HEK293 (cell line): ENCODE measurements at regions not wholly inside any gene's neighbourhood (a gene's known extent, or its start where the extent isn't known, plus 50 kb on each side); places are given as distances from the start of the nearest gene placed in this dataset.

ENCODE experiments used
- CTCF ChIA-PET: fragments of 350-600 bp; formaldehyde crosslinking; extraction: SDS; loops from one replicate; lab custom pipeline; 2021; ENCODE audit warnings: antibody characterized with exemption; lab: Yijun Ruan, JAX
- POLR2A ChIA-PET: fragments of 300-600 bp; formaldehyde crosslinking; extraction: SDS; loops from one replicate; lab custom pipeline; 2020; ENCODE audit warnings: antibody characterized with exemption, inconsistent platforms; lab: Yijun Ruan, JAX
- H3K27ac ChIP-seq: fragments of 200-500 bp; sonication (Bioruptor generic); 2 replicates; pipeline ENCODE4 v1.5.1; 2014; ENCODE audit warnings: low read depth, low read length, control low read depth, inconsistent platforms; ENCODE audit errors: extremely low read depth
- H3K36me3 ChIP-seq, 2 experiments: fragments of 200-500 bp in 1 of 2; sonication (Bioruptor generic) in 1 of 2; 1 replicate in 1 of 2; 2 replicates in 1 of 2; pipeline ENCODE4 v1.5.1; 2014 to 2017; ENCODE audit warnings: inconsistent platforms in 2 of 2, low read length in 2 of 2; ENCODE audit not compliant: control insufficient read depth in 2 of 2, insufficient read depth in 1 of 2
- H3K4me1 ChIP-seq: fragments of 200-500 bp; sonication (Bioruptor generic); 2 replicates; pipeline ENCODE4 v1.5.1; 2014; ENCODE audit warnings: mild to moderate bottlenecking, low read length, inconsistent platforms; ENCODE audit not compliant: control insufficient read depth, insufficient read depth
- H3K4me3 ChIP-seq: 2 replicates; pipeline ENCODE4 v1.5.1; 2011; ENCODE audit warnings: low read depth, mild to moderate bottlenecking, control low read depth, low read length, moderate library complexity
- H3K9me3 ChIP-seq: fragments of 200-500 bp; sonication (Bioruptor generic); 2 replicates; pipeline ENCODE4 v1.5.1; 2014; ENCODE audit warnings: low read depth, low read length, inconsistent platforms; ENCODE audit not compliant: control insufficient read depth, insufficient read depth
- BCL11B ChIP-seq: fragments of 450-650 bp; formaldehyde crosslinking; IDR thresholded peaks from 2 replicates; pipeline ENCODE4 v1.5.1; 2016; ENCODE audit warnings: low read depth, missing biosample characterization, missing genetic modification characterization
- GLIS1 ChIP-seq: fragments of 450-650 bp; formaldehyde crosslinking; IDR thresholded peaks from 2 replicates; pipeline ENCODE4 v1.5.1; 2016; ENCODE audit warnings: missing biosample characterization, missing genetic modification characterization
- MYNN ChIP-seq: fragments of 450-650 bp; formaldehyde crosslinking; IDR thresholded peaks from 2 replicates; pipeline ENCODE4 v1.5.1; 2016; ENCODE audit warnings: missing biosample characterization, missing genetic modification characterization, borderline replicate concordance
- PRDM2 ChIP-seq: fragments of 450-650 bp; formaldehyde crosslinking; IDR thresholded peaks from 2 replicates; pipeline ENCODE4 v1.5.1; 2016; ENCODE audit warnings: missing biosample characterization, missing genetic modification characterization, borderline replicate concordance
- SCRT1 ChIP-seq: fragments of 450-650 bp; formaldehyde crosslinking; IDR thresholded peaks from 2 replicates; pipeline ENCODE4 v1.5.1; 2016; ENCODE audit warnings: missing biosample characterization, missing genetic modification characterization, borderline replicate concordance
- TSHZ1 ChIP-seq: fragments of 450-650 bp; formaldehyde crosslinking; IDR thresholded peaks from 2 replicates; pipeline ENCODE4 v1.5.1; 2016; ENCODE audit warnings: missing biosample characterization, missing genetic modification characterization, borderline replicate concordance
- ZNF114 ChIP-seq: fragments of 450-650 bp; formaldehyde crosslinking; IDR thresholded peaks from 2 replicates; pipeline ENCODE4 v1.5.0; 2017; ENCODE audit warnings: missing biosample characterization, missing genetic modification characterization
- ZNF175 ChIP-seq: fragments of 450-650 bp; formaldehyde crosslinking; IDR thresholded peaks from 2 replicates; pipeline ENCODE4 v1.5.1; 2016; ENCODE audit warnings: missing biosample characterization, missing genetic modification characterization
- ZNF223 ChIP-seq: fragments of 450-650 bp; formaldehyde crosslinking; IDR thresholded peaks from 2 replicates; pipeline ENCODE4 v1.5.1; 2016; ENCODE audit warnings: missing biosample characterization, missing genetic modification characterization
- ZNF239 ChIP-seq: fragments of 450-650 bp; formaldehyde crosslinking; IDR thresholded peaks from 2 replicates; pipeline ENCODE4 v1.5.1; 2016; ENCODE audit warnings: missing biosample characterization, missing genetic modification characterization
- ZNF398 ChIP-seq: fragments of 450-650 bp; formaldehyde crosslinking; IDR thresholded peaks from 2 replicates; pipeline ENCODE4 v1.5.1; 2017; ENCODE audit warnings: missing biosample characterization, missing genetic modification characterization
- ZNF514 ChIP-seq: fragments of 450-650 bp; formaldehyde crosslinking; IDR thresholded peaks from 2 replicates; pipeline ENCODE4 v1.5.1; 2016; ENCODE audit warnings: missing biosample characterization, missing genetic modification characterization
- ZNF548 ChIP-seq: fragments of 450-650 bp; formaldehyde crosslinking; IDR thresholded peaks from 2 replicates; pipeline ENCODE4 v1.5.1; 2016; ENCODE audit warnings: missing biosample characterization, missing genetic modification characterization
- ZNF777 ChIP-seq: fragments of 450-650 bp; formaldehyde crosslinking; IDR thresholded peaks from 2 replicates; pipeline ENCODE4 v1.5.1; 2017; ENCODE audit warnings: missing biosample characterization, missing genetic modification characterization, borderline replicate concordance
- ZSCAN30 ChIP-seq: fragments of 450-650 bp; IDR thresholded peaks from 2 replicates; pipeline ENCODE4 v1.5.1; 2018; ENCODE audit warnings: missing biosample characterization, mild to moderate bottlenecking, missing genetic modification characterization, moderate library complexity

- H3K4me1 ChIP-seq: no peaks in the 10 kb centered on the region
- H3K27ac ChIP-seq: no peak overlapping the region
- TF ChIP-seq ZNF777 (tag by site-specific recombination) (no peak), TSHZ1 (tag by site-specific recombination) (no peak), GLIS1 (tag by site-specific recombination) (no peak), ZNF398 (tag by site-specific recombination) (no peak), ZNF514 (tag by site-specific recombination) (no peak), ZNF223 (tag by site-specific recombination) (no peak), PRDM2 (no peak), BCL11B (tag by site-specific recombination) (no peak), ZSCAN30 (tag by site-specific recombination) (no peak), ZNF239 (tag by site-specific recombination) (no peak), MYNN (no peak), SCRT1 (tag by site-specific recombination) (no peak)
- ChIA-PET POLR2A (no interaction called here), CTCF (no interaction called here)
- H3K36me3 ChIP-seq: no peaks in the 10 kb centered on the region
- no peak overlapping the region for H3K4me3 ChIP-seq
- no peaks in the 10 kb centered on the region for H3K9me3 ChIP-seq
These were observed 99.6 kb upstream of the CTAGE1 start for GRCh38 chr18:22517356-22517755.

GRCh38 chr18:22521026-22521707 is 103.5 kb upstream of the CTAGE1 start:
- no peak overlapping the region for H3K4me3 ChIP-seq
- no peak for TF ChIP-seq ZNF114
- TF ChIP-seq ZNF175 (tag by site-specific recombination): no peak
- TF ChIP-seq ZNF548 (tag by site-specific recombination): no peak
- TF ChIP-seq, all 188 proteins: peak for 0
- ChIA-PET POLR2A (no interaction called here), CTCF (no interaction called here)
- H3K4me1 ChIP-seq: no peaks in the 10 kb centered on the region
- no peaks in the 10 kb centered on the region for H3K9me3 ChIP-seq
- no peak overlapping the region for H3K27ac ChIP-seq
- no peaks in the 10 kb centered on the region for H3K36me3 ChIP-seq
